ENCODE measurements at regions not wholly inside any gene's neighbourhood (a gene's known extent, or its start where the extent isn't known, plus 50 kb on each side); places are given as distances from the start of the nearest gene placed in this dataset.

GRCh38 chr13:87878706-87879105 lies 207.5 kb downstream of the SLITRK5 start:
- Histone ChIP-seq H3K4me3 (no peak overlapping the region), H3K27ac (no peak overlapping the region), H3K9me3 (peaks cover 0 to 4% (median 0%) of the 10 kb centered on the region in 4 donors), H3K36me3 (no peaks in the 10 kb centered on the region), H3K27me3 (no peaks in the 10 kb centered on the region), H3K4me1 (no peaks in the 10 kb centered on the region)
- intact Hi-C loops (cut with DNase I): no loop called here
- DNase-seq (no peak), ATAC-seq (no peak)
- TF ChIP-seq POLR2A (IDR thresholded peaks at IDR 0.05) (no peak), CTCF (IDR thresholded peaks at IDR 0.05) (no peak)

- intact Hi-C loops (cut with DNase I): no loop called here
- Histone ChIP-seq H3K36me3 (no peaks in the 10 kb centered on the region), H3K9me3 (no peaks in the 10 kb centered on the region), H3K27me3 (no peaks in the 10 kb centered on the region), H3K27ac (no peak overlapping the region), H3K4me1 (no peaks in the 10 kb centered on the region), H3K4me3 (no peak overlapping the region)
- DNase-seq (no peak), ATAC-seq (no peak)
- TF ChIP-seq CTCF (IDR thresholded peaks at IDR 0.05): no peak
- TF ChIP-seq POLR2A (IDR thresholded peaks at IDR 0.05): no peak
- 61% methylated on average over 5 of the region's 5 CpGs for WGBS (ENCODE audit: insufficient coverage, low coverage, low lambda C conversion rate, missing lambda C conversion rate)
Observed at GRCh38 chr13:87884884-87885283, 213.7 kb downstream of the SLITRK5 start.

- Histone ChIP-seq H3K9me3 (no peaks in the 10 kb centered on the region), H3K36me3 (no peaks in the 10 kb centered on the region), H3K27me3 (no peaks in the 10 kb centered on the region), H3K27ac (no peak overlapping the region), H3K4me3 (no peak overlapping the region), H3K4me1 (no peaks in the 10 kb centered on the region)
- TF ChIP-seq POLR2A (IDR thresholded peaks at IDR 0.05) (no peak), CTCF (IDR thresholded peaks at IDR 0.05) (no peak)
- 42% methylated on average over 6 of the region's 6 CpGs for WGBS (ENCODE audit: insufficient coverage, low coverage, low lambda C conversion rate, missing lambda C conversion rate)
- intact Hi-C loops (cut with DNase I): no loop called here
- ATAC-seq: no peak
- DNase-seq: no peak
Observed at GRCh38 chr13:87887459-87888123, 216.4 kb downstream of the SLITRK5 start.

GRCh38 chr13:87889254-87889653 lies 218.1 kb downstream of the SLITRK5 start:
- no peaks in the 10 kb centered on the region for H3K36me3 ChIP-seq
- H3K4me3 ChIP-seq: no peak overlapping the region
- no peak for DNase-seq
- WGBS (ENCODE audit: insufficient coverage, low coverage, low lambda C conversion rate, missing lambda C conversion rate): 11% methylated on average over 2 of the region's 2 CpGs
- intact Hi-C loops (cut with DNase I): no loop called here
- H3K4me1 ChIP-seq: no peaks in the 10 kb centered on the region
- H3K27ac ChIP-seq: no peak overlapping the region
- ATAC-seq: no peak
- H3K9me3 ChIP-seq: no peaks in the 10 kb centered on the region
- no peak for TF ChIP-seq POLR2A (IDR thresholded peaks at IDR 0.05)
- TF ChIP-seq CTCF (IDR thresholded peaks at IDR 0.05): no peak
- no peaks in the 10 kb centered on the region for H3K27me3 ChIP-seq

- intact Hi-C loops (cut with DNase I): no loop called here
- DNase-seq: no peak
- Histone ChIP-seq H3K36me3 (no peaks in the 10 kb centered on the region), H3K9me3 (no peaks in the 10 kb centered on the region), H3K4me3 (no peak overlapping the region), H3K27ac (no peak overlapping the region), H3K27me3 (no peaks in the 10 kb centered on the region), H3K4me1 (no peaks in the 10 kb centered on the region)
- TF ChIP-seq CTCF (IDR thresholded peaks at IDR 0.05): no peak
- TF ChIP-seq POLR2A (IDR thresholded peaks at IDR 0.05): no peak
- no peak for ATAC-seq
Observed at GRCh38 chr13:87893186-87893585, 222.0 kb downstream of the SLITRK5 start.
